Fibroblast of the aortic adventitia (primary cell): ENCODE measurements at regions not wholly inside any gene's neighbourhood (a gene's known extent, or its start where the extent isn't known, plus 50 kb on each side); places are given as distances from the start of the nearest gene placed in this dataset.

Experiments
- DNase-seq: peaks from one replicate; pipeline ENCODE4 v3.0.0-alpha.2; 2010; ENCODE audit warnings: low read depth
- H3K4me3 ChIP-seq: 2 replicates; pipeline ENCODE4 v1.5.1; 2011; ENCODE audit warnings: low read depth, mild to moderate bottlenecking, control low read depth, low read length, moderate library complexity
- TF ChIP-seq, protein P1 (sequence below): IDR thresholded peaks from 2 replicates; pipeline ENCODE4 v1.5.1; 2011; ENCODE audit warnings: mild to moderate bottlenecking, low read length, control low read depth, inconsistent platforms; ENCODE audit not compliant: insufficient read depth

DNA sequence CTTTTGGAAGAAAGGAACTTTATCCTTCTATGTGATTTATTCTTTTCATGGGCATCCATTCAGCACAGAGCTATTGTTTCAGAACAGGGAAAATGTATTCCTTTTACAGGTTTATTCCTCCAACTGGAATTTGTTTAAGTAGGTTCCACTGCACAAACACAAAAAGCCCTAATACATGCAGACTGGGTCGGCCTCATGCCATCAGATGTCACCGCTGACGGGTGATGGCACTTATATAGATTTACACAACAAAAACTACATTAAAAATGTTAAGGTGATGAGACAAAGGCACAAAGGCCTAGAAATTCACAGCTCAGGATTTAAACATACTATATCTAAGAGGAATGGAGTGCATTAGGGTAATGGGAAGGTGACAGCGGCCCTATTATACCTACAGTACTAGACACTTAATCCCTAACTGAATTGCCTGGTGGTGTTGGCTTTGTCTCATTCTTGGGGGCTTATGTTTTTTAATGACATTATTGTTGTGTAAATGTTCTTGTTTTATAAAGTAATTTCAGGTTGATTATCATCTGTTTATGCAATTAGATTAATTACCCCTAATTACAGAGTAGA lies 276.4 kb upstream of the PSMD7 start:
- H3K4me3 ChIP-seq = no peak overlapping the region
- no peak for DNase-seq
- TF ChIP-seq, protein P1, sequence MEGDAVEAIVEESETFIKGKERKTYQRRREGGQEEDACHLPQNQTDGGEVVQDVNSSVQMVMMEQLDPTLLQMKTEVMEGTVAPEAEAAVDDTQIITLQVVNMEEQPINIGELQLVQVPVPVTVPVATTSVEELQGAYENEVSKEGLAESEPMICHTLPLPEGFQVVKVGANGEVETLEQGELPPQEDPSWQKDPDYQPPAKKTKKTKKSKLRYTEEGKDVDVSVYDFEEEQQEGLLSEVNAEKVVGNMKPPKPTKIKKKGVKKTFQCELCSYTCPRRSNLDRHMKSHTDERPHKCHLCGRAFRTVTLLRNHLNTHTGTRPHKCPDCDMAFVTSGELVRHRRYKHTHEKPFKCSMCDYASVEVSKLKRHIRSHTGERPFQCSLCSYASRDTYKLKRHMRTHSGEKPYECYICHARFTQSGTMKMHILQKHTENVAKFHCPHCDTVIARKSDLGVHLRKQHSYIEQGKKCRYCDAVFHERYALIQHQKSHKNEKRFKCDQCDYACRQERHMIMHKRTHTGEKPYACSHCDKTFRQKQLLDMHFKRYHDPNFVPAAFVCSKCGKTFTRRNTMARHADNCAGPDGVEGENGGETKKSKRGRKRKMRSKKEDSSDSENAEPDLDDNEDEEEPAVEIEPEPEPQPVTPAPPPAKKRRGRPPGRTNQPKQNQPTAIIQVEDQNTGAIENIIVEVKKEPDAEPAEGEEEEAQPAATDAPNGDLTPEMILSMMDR = no peak

DNA sequence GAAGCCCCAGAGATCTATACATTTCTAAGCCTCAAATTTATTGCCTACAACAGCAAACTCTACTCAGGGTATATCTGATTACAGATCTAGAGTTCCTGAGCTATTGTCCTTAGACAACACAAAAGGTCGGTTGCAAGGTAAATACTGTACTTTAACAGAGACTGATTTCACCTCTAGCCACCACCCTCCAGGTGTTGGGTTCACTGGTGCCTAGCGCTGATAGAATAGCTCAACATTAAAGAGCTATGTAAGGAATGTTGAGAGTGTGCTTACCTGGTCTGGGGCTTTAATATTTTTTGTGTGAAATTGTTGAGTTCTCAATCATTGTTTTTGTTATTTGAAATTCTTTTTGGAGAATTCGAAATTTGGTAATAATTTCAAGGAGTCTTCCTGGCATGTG lies 277.0 kb upstream of the PSMD7 start:
- DNase-seq = no peak
- no peak overlapping the region for H3K4me3 ChIP-seq
- TF ChIP-seq, protein P1 = no peak

DNA sequence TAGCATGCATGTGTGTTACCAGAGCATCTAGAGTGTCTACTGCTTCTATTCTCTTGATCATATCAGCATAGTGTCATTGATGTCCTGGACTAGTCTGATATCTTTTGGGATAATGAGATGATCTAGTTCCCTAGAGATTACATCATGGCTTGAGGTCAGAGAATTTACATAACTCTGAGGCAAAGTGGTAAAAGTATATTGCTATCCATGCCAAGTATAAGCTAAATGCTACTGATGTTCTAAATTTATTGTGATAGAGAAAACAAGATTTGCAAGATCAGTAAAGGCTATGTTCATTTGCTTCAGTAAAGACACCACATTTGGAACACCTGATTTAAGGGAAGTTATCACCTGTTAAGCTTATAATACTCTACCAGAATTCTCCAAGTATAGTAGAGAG lies 280.7 kb upstream of the PSMD7 start:
- no peak for DNase-seq
- TF ChIP-seq, protein P1 = no peak
- H3K4me3 ChIP-seq = no peak overlapping the region

DNA sequence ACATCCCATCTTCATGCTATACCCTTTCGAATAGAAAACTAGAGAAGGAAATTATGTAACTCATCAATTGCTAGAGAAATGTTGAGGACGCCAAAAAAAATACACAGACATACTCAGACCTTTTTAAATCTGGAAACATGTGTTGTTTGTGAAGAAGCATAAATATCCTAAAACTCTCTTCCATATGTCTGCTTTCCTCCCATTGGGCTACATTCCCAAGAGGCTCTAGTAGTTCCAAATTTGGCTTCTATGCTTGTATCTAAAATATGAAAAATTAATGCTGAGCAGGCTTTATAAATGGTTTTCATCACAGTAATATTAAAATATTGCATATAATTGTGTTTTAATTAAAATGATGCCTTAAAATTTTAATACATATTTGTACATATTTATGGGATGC lies 297.9 kb upstream of the PSMD7 start:
- TF ChIP-seq, protein P1 = no peak
- H3K4me3 ChIP-seq = no peak overlapping the region
- no peak for DNase-seq

DNA sequence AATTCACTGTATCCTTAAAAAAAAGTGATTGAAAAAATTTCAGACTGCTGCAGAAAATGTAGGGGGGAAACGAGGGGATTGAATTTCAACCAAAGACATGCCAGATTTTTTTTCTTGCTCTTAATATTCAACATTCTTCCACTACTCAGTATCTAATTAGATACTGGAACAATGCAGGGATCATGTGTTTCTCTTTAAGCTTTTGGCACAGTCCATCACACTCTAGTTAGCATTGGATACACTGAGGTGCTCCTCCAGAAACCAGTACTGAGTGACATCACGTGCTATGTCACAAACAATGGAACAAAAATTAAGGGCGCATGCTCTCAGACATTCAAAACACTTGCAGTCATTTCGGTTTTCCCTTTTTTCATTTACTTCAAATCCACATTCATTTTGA lies 298.6 kb upstream of the PSMD7 start:
- H3K4me3 ChIP-seq = no peak overlapping the region
- no peak for DNase-seq
- TF ChIP-seq, protein P1 = no peak

DNA sequence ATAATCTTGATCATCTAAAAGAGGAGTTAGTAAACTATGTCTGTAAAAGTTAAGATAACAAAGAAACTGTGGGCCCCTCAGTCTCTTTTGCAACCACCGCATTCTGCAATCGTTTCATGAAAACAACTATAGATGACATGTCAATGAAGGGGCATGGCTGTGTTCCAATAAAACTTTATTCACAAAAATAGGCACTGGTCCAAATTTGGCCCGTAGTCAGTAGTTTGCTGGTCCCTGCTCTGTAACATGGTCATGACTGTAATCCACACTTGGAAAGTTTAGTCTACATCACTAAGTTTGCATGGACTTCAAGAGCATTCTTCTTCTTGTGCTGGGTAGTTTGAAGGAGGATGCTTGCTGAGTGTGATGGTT lies 299.3 kb upstream of the PSMD7 start:
- DNase-seq = no peak
- no peak overlapping the region for H3K4me3 ChIP-seq
- TF ChIP-seq, protein P1 = no peak

DNA sequence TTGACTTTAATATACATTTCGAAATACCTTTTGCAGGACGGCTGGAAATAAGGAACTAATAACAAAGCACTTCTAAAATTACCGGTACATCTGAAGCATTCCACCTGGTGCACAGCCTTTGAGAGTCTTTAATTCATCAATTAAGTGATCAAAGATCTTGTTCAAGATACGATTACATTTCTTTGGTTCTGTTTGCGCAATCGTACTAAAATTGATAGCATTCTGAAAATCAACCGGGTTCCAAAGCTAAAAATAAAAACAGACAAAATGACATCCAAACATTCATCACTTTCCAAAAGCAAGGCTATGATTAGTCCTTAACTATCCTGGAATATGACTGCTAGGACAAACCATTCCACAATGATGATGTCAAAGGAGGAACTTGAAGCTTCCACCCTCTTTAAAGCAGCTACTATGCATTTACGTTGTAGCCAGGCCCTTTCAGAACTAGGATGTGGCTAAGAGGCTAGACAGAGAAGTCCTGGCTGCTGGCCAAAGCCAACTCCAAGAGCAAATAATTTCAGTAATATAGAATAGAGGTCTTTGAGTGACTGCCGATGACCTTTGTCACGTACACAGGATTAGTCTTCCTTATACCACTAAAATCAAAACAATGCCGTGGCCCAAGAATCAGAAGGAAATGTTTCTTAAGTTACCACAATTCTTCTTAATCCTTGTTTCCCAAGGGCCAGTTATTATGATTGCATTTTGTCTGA lies 299.8 kb upstream of the PSMD7 start:
- H3K4me3 ChIP-seq = no peak overlapping the region
- DNase-seq = no peak
- TF ChIP-seq, protein P1 = no peak
